ENCODE measurements at regions not wholly inside any gene's neighbourhood (a gene's known extent, or its start where the extent isn't known, plus 50 kb on each side); places are given as distances from the start of the nearest gene placed in this dataset.

DNA sequence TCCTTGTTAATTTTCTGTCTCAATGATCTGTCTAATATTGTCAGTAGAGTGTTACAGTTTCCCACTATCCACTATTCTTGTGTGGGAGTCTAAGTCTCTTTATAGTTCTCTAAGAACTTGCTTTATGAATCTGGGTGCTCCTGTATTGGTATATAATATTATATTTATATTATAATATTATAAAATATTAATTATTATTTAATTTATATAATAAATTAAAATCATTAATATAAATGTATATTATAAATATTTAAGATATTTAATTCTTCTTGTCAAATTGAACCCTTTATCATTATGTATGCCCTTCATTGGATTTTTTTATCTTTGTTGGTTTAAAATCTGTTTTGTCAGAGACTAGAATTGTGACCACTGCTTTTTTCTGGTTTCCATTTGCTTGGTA, 1950.2 kb upstream of the LRRTM1 start:
- Histone ChIP-seq H3K9ac (ENCODE audit: low read depth, low read length) (no peak overlapping the region), H3K27me3 (ENCODE audit: control insufficient read depth, insufficient read depth, low read length) (no peaks in the 10 kb centered on the region), H3K36me3 (ENCODE audit: control insufficient read depth, insufficient read depth, low read length) (no peaks in the 10 kb centered on the region), H3K4me3 (ENCODE audit: low read depth, low read length) (no peak overlapping the region), H3K4me1 (ENCODE audit: control insufficient read depth, insufficient read depth, low read length) (no peaks in the 10 kb centered on the region), H3K9me3 (ENCODE audit: control insufficient read depth, insufficient read depth, low read length) (no peaks in the 10 kb centered on the region)

DNA sequence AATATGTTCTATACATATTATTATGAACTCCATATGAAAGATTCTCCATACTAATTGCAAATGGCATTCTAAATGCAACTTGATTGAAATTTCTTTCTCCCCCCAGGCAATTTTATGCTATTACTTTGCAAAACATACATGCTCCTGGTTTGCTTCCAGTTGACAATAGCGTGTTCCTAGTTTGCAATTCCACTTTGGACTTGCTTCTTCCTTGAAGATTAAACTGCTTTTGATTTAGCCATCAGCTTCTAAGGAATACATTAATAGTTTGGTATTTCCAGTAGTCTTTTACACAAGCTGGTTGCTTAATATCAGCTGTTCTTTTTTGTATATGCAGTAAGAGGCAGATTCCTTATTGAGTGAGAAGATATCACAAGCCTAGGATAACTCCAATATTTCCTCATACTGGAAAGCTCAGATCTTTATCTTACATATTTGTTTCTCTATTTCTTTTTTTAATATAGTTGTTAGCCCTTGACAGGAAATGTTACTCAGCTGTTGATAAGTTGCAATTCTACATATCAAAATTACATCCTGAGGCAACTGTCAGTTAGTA, 1941.7 kb upstream of the LRRTM1 start:
- H3K9me3 ChIP-seq (ENCODE audit: control insufficient read depth, insufficient read depth, low read length) = no peaks in the 10 kb centered on the region
- no peaks in the 10 kb centered on the region for H3K4me1 ChIP-seq (ENCODE audit: control insufficient read depth, insufficient read depth, low read length)
- no peak overlapping the region for H3K4me3 ChIP-seq (ENCODE audit: low read depth, low read length)
- no peaks in the 10 kb centered on the region for H3K36me3 ChIP-seq (ENCODE audit: control insufficient read depth, insufficient read depth, low read length)
- H3K9ac ChIP-seq (ENCODE audit: low read depth, low read length) = no peak overlapping the region
- H3K27me3 ChIP-seq (ENCODE audit: control insufficient read depth, insufficient read depth, low read length) = no peaks in the 10 kb centered on the region

DNA sequence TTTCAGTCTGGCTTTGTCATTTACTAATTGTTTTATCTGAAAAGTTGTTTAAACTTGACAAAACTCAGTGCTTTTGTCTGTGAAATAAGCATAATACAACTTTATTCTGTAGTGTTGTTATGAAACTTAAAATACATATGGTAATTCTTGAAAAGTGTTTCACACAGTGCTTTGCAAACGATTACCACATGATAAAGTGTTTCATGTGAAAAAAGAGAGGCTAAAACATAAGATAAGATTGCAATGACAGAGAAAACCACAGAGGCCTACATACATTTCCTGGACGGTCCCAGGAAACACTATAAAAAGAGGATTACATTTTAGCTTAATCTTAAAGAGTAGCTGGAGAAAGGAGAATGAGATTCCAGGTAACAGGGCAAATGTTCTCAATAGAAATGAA, 1934.6 kb upstream of the LRRTM1 start:
- Histone ChIP-seq H3K4me3 (ENCODE audit: low read depth, low read length) (no peak overlapping the region), H3K9ac (ENCODE audit: low read depth, low read length) (no peak overlapping the region), H3K27me3 (ENCODE audit: control insufficient read depth, insufficient read depth, low read length) (no peaks in the 10 kb centered on the region), H3K4me1 (ENCODE audit: control insufficient read depth, insufficient read depth, low read length) (no peaks in the 10 kb centered on the region), H3K36me3 (ENCODE audit: control insufficient read depth, insufficient read depth, low read length) (no peaks in the 10 kb centered on the region), H3K9me3 (ENCODE audit: control insufficient read depth, insufficient read depth, low read length) (no peaks in the 10 kb centered on the region)

GRCh38 chr2:82237994-82238662, 1933.6 kb upstream of the LRRTM1 start:
- H3K36me3 ChIP-seq (ENCODE audit: control insufficient read depth, insufficient read depth, low read length) = no peaks in the 10 kb centered on the region
- no peaks in the 10 kb centered on the region for H3K9me3 ChIP-seq (ENCODE audit: control insufficient read depth, insufficient read depth, low read length)
- no peak overlapping the region for H3K9ac ChIP-seq (ENCODE audit: low read depth, low read length)

DNA sequence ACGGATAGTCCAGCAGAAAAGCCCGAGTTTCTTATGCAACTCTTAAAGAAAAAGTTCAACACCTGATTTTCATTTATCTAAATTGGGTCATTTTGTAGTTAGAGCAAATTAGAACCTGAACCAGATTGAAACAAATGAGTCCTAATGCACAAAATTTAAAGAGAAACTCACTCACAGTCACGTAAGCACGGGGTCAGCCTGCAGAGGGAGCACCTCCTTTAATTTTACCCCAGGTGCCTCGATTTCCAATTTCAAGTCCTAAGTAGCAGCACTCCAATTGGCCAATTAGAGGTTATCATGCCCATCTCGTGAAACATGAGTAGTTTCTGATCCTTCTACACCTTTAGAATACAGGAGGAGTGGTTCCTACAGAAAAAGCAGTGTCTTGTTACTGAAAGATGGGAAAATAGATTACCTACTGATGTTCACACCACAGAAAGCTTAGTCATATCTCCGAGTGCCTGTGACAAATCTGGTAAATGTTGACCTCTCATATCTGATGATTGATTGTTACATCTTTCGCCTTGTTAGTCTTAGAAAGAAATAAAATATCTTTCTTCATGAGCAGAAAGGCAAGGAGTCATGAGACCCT, 1929.8 kb upstream of the LRRTM1 start:
- no peaks in the 10 kb centered on the region for H3K4me1 ChIP-seq (ENCODE audit: control insufficient read depth, insufficient read depth, low read length)
- H3K36me3 ChIP-seq (ENCODE audit: control insufficient read depth, insufficient read depth, low read length) = no peaks in the 10 kb centered on the region
- no peak overlapping the region for H3K4me3 ChIP-seq (ENCODE audit: low read depth, low read length)
- no peak overlapping the region for H3K9ac ChIP-seq (ENCODE audit: low read depth, low read length)
- no peaks in the 10 kb centered on the region for H3K27me3 ChIP-seq (ENCODE audit: control insufficient read depth, insufficient read depth, low read length)
- H3K9me3 ChIP-seq (ENCODE audit: control insufficient read depth, insufficient read depth, low read length) = no peaks in the 10 kb centered on the region

More at GRCh38 chr2:82237994-82238662, 1933.6 kb upstream of the LRRTM1 start:
- Histone ChIP-seq H3K4me1 (ENCODE audit: control insufficient read depth, insufficient read depth, low read length) (no peaks in the 10 kb centered on the region), H3K27me3 (ENCODE audit: control insufficient read depth, insufficient read depth, low read length) (no peaks in the 10 kb centered on the region), H3K4me3 (ENCODE audit: low read depth, low read length) (no peak overlapping the region)

- Histone ChIP-seq H3K4me1 (ENCODE audit: control insufficient read depth, insufficient read depth, low read length) (no peaks in the 10 kb centered on the region), H3K9me3 (ENCODE audit: control insufficient read depth, insufficient read depth, low read length) (no peaks in the 10 kb centered on the region), H3K36me3 (ENCODE audit: control insufficient read depth, insufficient read depth, low read length) (no peaks in the 10 kb centered on the region), H3K4me3 (ENCODE audit: low read depth, low read length) (no peak overlapping the region), H3K27me3 (ENCODE audit: control insufficient read depth, insufficient read depth, low read length) (no peaks in the 10 kb centered on the region), H3K9ac (ENCODE audit: low read depth, low read length) (no peak overlapping the region)
These were observed 1929.3 kb upstream of the LRRTM1 start for GRCh38 chr2:82233806-82234205.

DNA sequence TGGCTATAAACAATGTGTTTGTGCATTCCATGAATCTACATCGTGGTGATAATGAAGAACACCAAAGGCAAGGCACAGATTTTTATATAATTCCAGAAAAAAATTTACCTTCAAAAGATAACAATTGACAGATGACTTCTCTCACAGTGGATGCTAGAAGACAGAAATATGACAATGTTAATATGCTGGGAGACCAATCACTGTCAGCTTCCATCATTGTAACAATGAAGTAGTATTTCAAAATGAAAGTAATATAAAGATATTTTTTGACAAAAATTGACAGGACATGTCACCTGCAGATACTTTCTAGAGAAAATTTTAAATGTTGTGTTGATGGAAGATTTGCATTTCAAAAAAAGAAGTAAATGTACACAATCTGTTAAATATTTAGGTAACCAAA, 1925.9 kb upstream of the LRRTM1 start:
- no peaks in the 10 kb centered on the region for H3K9me3 ChIP-seq (ENCODE audit: control insufficient read depth, insufficient read depth, low read length)
- H3K4me1 ChIP-seq (ENCODE audit: control insufficient read depth, insufficient read depth, low read length) = no peaks in the 10 kb centered on the region

GRCh38 chr2:82226441-82226840, 1921.9 kb upstream of the LRRTM1 start:
- Histone ChIP-seq H3K27me3 (ENCODE audit: control insufficient read depth, insufficient read depth, low read length) (no peaks in the 10 kb centered on the region), H3K9me3 (ENCODE audit: control insufficient read depth, insufficient read depth, low read length) (no peaks in the 10 kb centered on the region), H3K36me3 (ENCODE audit: control insufficient read depth, insufficient read depth, low read length) (no peaks in the 10 kb centered on the region), H3K9ac (ENCODE audit: low read depth, low read length) (no peak overlapping the region), H3K4me3 (ENCODE audit: low read depth, low read length) (no peak overlapping the region), H3K4me1 (ENCODE audit: control insufficient read depth, insufficient read depth, low read length) (no peaks in the 10 kb centered on the region)

More for the DNA sequence above, 1925.9 kb upstream of the LRRTM1 start:
- Histone ChIP-seq H3K4me3 (ENCODE audit: low read depth, low read length) (no peak overlapping the region), H3K9ac (ENCODE audit: low read depth, low read length) (no peak overlapping the region), H3K27me3 (ENCODE audit: control insufficient read depth, insufficient read depth, low read length) (no peaks in the 10 kb centered on the region), H3K36me3 (ENCODE audit: control insufficient read depth, insufficient read depth, low read length) (no peaks in the 10 kb centered on the region)

- Histone ChIP-seq H3K27me3 (ENCODE audit: control insufficient read depth, insufficient read depth, low read length) (no peaks in the 10 kb centered on the region), H3K36me3 (ENCODE audit: control insufficient read depth, insufficient read depth, low read length) (no peaks in the 10 kb centered on the region), H3K9ac (ENCODE audit: low read depth, low read length) (no peak overlapping the region), H3K4me1 (ENCODE audit: control insufficient read depth, insufficient read depth, low read length) (no peaks in the 10 kb centered on the region), H3K9me3 (ENCODE audit: control insufficient read depth, insufficient read depth, low read length) (no peaks in the 10 kb centered on the region), H3K4me3 (ENCODE audit: low read depth, low read length) (no peak overlapping the region)
These were observed 1919.9 kb upstream of the LRRTM1 start for GRCh38 chr2:82224301-82224940.

- no peak overlapping the region for H3K4me3 ChIP-seq (ENCODE audit: low read depth, low read length)
- H3K27me3 ChIP-seq (ENCODE audit: control insufficient read depth, insufficient read depth, low read length) = no peaks in the 10 kb centered on the region
- H3K9ac ChIP-seq (ENCODE audit: low read depth, low read length) = no peak overlapping the region
- no peaks in the 10 kb centered on the region for H3K4me1 ChIP-seq (ENCODE audit: control insufficient read depth, insufficient read depth, low read length)
- no peaks in the 10 kb centered on the region for H3K36me3 ChIP-seq (ENCODE audit: control insufficient read depth, insufficient read depth, low read length)
- H3K9me3 ChIP-seq (ENCODE audit: control insufficient read depth, insufficient read depth, low read length) = no peaks in the 10 kb centered on the region
These were observed 1910.7 kb upstream of the LRRTM1 start for GRCh38 chr2:82215212-82215611.

DNA sequence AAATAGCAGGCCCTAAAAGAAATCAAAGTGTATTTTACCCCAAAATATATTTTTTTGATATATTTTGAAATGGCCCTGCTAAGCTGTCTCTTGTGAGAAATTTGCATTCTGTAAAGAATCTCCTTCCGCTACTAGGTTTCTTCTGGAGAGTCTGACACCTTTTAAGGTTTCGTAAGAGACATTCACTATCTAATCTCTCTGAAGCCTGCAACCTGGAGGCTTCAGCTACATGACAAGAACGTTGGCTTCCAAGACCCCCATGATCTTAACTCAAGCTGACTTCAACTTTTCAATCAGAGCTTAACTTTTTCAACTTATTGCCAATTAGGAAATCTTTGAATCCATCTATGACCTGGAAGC, 1894.9 kb upstream of the LRRTM1 start:
- Histone ChIP-seq H3K4me1 (ENCODE audit: control insufficient read depth, insufficient read depth, low read length) (no peaks in the 10 kb centered on the region), H3K4me3 (ENCODE audit: low read depth, low read length) (no peak overlapping the region), H3K27me3 (ENCODE audit: control insufficient read depth, insufficient read depth, low read length) (no peaks in the 10 kb centered on the region), H3K36me3 (ENCODE audit: control insufficient read depth, insufficient read depth, low read length) (no peaks in the 10 kb centered on the region), H3K9me3 (ENCODE audit: control insufficient read depth, insufficient read depth, low read length) (no peaks in the 10 kb centered on the region), H3K9ac (ENCODE audit: low read depth, low read length) (no peak overlapping the region)
